ENCODE measurements at regions not wholly inside any gene's neighbourhood (a gene's known extent, or its start where the extent isn't known, plus 50 kb on each side); places are given as distances from the start of the nearest gene placed in this dataset.

DNA sequence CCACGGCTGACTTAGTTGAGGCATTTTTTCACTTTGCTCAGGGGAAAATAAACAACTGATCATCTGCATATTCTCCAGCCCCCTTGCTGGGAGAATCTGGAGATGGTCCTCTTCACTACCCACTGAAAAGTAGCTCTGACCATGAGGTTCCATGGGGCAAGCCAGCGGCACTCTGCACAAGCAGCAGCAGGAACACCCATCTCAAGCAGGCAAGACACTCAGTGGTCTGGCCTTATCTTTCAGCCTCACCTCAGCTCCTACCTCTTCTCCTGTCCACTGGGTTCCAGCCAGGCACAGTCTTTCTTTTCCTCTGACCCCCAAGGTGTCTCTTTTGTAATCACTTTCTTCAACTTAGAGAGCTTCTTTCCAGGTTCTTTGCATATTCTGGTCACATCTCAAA is 280.8 kb upstream of the GRIA1 start:
- in situ Hi-C loops (cut with MboI; ENCODE audit: low sequenced_read_pairs, unreplicated experiment), result no loop called here
- TF ChIP-seq, protein P1, sequence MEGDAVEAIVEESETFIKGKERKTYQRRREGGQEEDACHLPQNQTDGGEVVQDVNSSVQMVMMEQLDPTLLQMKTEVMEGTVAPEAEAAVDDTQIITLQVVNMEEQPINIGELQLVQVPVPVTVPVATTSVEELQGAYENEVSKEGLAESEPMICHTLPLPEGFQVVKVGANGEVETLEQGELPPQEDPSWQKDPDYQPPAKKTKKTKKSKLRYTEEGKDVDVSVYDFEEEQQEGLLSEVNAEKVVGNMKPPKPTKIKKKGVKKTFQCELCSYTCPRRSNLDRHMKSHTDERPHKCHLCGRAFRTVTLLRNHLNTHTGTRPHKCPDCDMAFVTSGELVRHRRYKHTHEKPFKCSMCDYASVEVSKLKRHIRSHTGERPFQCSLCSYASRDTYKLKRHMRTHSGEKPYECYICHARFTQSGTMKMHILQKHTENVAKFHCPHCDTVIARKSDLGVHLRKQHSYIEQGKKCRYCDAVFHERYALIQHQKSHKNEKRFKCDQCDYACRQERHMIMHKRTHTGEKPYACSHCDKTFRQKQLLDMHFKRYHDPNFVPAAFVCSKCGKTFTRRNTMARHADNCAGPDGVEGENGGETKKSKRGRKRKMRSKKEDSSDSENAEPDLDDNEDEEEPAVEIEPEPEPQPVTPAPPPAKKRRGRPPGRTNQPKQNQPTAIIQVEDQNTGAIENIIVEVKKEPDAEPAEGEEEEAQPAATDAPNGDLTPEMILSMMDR (IDR thresholded peaks at IDR 0.05; ENCODE audit: borderline replicate concordance, control extremely low read depth, extremely low read depth, insufficient read depth, missing control alignments), result no peak
- no peak for DNase-seq (ENCODE audit: low spot score)

DNA sequence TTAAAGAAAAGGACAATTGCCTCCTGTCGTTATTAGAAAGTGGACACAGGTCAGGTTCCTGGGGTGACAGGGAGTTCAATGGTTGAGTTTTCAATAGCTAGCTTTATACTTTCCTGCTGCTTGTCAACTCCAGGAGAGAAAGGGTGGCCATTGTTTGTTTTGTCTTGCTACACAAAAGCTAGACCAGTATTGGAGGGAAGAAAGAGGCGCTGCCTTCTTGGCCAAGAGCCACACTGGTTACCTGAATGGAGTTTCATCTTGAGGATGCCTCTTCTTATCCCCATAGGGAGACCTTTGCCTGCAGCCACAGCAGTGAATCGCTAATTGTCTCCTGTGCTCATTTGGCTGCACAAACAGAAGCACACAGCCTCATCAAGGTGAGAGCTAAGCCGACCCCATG is 279.4 kb upstream of the GRIA1 start:
- no peak for DNase-seq (ENCODE audit: low spot score)
- TF ChIP-seq, protein P1 (IDR thresholded peaks at IDR 0.05; ENCODE audit: borderline replicate concordance, control extremely low read depth, extremely low read depth, insufficient read depth, missing control alignments), result no peak
- in situ Hi-C loops (cut with MboI; ENCODE audit: low sequenced_read_pairs, unreplicated experiment), result no loop called here

DNA sequence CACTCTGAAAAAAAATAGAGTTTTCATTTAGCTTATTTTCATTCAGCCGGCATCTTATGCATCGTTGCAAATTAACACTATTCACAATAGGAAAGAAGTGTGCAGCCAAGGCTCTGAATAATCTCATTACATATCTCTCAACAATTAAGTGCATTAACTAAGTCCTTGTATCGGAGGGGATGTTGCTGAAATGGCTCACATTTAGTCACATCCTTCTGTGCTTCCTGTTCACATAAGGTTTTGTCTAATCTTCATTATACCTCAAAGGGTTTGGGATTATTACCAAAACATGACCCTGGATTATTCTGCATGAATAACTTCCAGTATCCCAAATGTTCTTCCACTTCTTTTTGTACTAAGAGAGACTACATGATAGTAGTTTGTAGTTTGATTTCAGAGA is 278.0 kb upstream of the GRIA1 start:
- in situ Hi-C loops (cut with MboI; ENCODE audit: low sequenced_read_pairs, unreplicated experiment), result no loop called here
- TF ChIP-seq, protein P1 (IDR thresholded peaks at IDR 0.05; ENCODE audit: borderline replicate concordance, control extremely low read depth, extremely low read depth, insufficient read depth, missing control alignments), result no peak
- no peak for DNase-seq (ENCODE audit: low spot score)

DNA sequence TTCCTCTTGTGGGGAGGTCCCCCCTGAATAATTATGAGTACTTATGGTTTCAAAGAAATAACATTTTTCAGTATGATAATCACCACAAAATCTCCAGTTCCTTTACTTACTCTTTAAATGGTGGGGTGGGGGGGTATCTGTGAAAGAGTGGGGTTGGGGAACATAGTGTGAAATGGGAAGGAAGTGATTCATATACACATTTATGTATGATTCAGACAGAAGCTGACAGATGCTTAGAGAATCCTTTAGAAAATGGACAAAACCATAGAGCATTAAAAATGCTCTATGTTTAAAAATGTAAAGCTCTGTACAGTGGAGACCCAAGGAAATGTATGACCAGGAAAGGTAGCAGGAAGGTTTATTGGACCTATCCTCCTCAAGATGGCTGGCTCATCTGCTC is 267.5 kb upstream of the GRIA1 start:
- in situ Hi-C loops (cut with MboI; ENCODE audit: low sequenced_read_pairs, unreplicated experiment), result no loop called here
- TF ChIP-seq, protein P1 (IDR thresholded peaks at IDR 0.05; ENCODE audit: borderline replicate concordance, control extremely low read depth, extremely low read depth, insufficient read depth, missing control alignments), result no peak
- no peak for DNase-seq (ENCODE audit: low spot score)

DNA sequence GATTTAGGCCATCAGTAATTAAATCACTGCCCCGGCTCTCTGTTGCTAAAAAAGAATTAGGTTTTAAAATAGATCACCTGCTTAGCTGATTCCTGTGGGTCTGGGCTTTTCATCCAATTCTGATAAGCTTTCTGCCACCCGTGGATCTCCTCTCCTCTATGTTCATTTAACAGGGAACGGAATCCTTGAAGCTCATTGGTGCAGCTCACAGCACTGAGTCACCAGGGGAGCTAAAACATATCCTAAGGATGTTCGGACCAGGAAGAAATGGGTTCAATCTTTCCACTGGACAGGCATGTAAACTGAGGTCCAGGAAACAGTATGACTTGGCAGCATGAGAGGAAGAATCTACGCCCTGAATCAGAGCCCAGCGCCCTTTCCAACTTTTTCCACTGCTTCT is 267.1 kb upstream of the GRIA1 start:
- DNase-seq (ENCODE audit: low spot score), result no peak
- TF ChIP-seq, protein P1 (IDR thresholded peaks at IDR 0.05; ENCODE audit: borderline replicate concordance, control extremely low read depth, extremely low read depth, insufficient read depth, missing control alignments), result no peak
- in situ Hi-C loops (cut with MboI; ENCODE audit: low sequenced_read_pairs, unreplicated experiment), result no loop called here

DNA sequence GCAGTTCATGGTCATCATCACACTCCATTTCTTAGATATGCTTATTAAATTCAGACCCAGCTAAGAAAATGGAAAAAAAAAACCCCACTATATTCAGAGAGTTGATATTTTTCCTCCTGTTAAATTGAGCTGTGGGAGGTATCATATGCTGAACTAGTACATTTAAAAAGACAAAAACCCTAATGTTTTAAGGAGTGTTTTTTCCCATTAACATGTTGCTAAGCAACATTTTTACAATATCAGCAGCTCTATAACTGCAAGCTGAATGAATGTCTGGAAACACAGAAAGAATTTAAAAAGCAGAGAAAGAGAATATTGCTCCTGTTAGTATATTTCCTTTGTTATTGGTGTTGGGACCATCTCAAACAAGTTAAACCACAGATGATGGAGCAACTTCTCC is 265.8 kb upstream of the GRIA1 start:
- in situ Hi-C loops (cut with MboI; ENCODE audit: low sequenced_read_pairs, unreplicated experiment), result no loop called here
- TF ChIP-seq, protein P1 (IDR thresholded peaks at IDR 0.05; ENCODE audit: borderline replicate concordance, control extremely low read depth, extremely low read depth, insufficient read depth, missing control alignments), result no peak

DNA sequence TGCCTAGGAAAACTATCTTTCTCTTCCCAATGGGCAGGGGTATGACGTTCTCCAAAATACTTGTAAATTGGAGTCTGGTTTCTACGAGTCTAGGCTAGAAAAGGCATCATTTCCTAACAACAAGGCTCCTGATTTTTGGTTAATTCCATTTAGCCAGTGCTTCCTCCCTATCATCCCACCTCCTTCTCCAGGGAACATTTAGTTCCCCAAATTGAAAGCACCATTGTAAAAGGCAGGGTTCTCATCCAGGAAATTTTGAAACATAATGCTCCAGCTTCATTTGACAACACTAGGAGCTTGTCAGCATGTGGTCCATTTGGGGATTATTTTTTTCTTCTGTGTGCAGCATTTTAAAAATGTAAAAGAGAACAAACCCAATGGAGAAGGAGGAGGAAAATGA is 256.5 kb upstream of the GRIA1 start:
- in situ Hi-C loops (cut with MboI; ENCODE audit: low sequenced_read_pairs, unreplicated experiment), result no loop called here
- TF ChIP-seq, protein P1 (IDR thresholded peaks at IDR 0.05; ENCODE audit: borderline replicate concordance, control extremely low read depth, extremely low read depth, insufficient read depth, missing control alignments), result no peak
- DNase-seq (ENCODE audit: low spot score), result no peak

More for the DNA sequence above, 265.8 kb upstream of the GRIA1 start:
- DNase-seq (ENCODE audit: low spot score), result no peak
